Liver (tissue), 8 donors: ENCODE measurements at regions not wholly inside any gene's neighbourhood (a gene's known extent, or its start where the extent isn't known, plus 50 kb on each side); places are given as distances from the start of the nearest gene placed in this dataset.

ENCODE experiments used
- DNase-seq: peaks from one replicate; pipeline ENCODE4 v3.0.0-alpha.2; 2017; ENCODE audit warnings: low spot score
- H3K27ac ChIP-seq, 2 donors: one replicate each; pipeline ENCODE4 v1.7.0; 2013; ENCODE audit warnings: inconsistent platforms in 2 of 2, low read length in 2 of 2, control low read depth in 1 of 2, low read depth in 1 of 2, mild to moderate bottlenecking in 1 of 2
- H3K27me3 ChIP-seq, 4 donors: one replicate each; pipeline versions ENCODE4 v1.6.1 to v1.7.0; 2013; ENCODE audit warnings: low read length in 3 of 4, inconsistent platforms in 1 of 4, mild to moderate bottlenecking in 1 of 4, moderate library complexity in 1 of 4; ENCODE audit not compliant: control insufficient read depth in 4 of 4, insufficient read depth in 4 of 4
- H3K36me3 ChIP-seq, 4 donors: one replicate each; pipeline versions ENCODE4 v1.6.1 to v1.7.0; 2013; ENCODE audit warnings: low read length in 3 of 4, mild to moderate bottlenecking in 3 of 4, low read depth in 1 of 4, moderate library complexity in 1 of 4; ENCODE audit not compliant: control insufficient read depth in 4 of 4, insufficient read depth in 3 of 4
- H3K4me1 ChIP-seq, 4 donors: one replicate each; pipeline versions ENCODE4 v1.6.1 to v1.7.0; 2013; ENCODE audit warnings: low read length in 3 of 4, mild to moderate bottlenecking in 3 of 4, moderate library complexity in 1 of 4; ENCODE audit not compliant: control insufficient read depth in 4 of 4, insufficient read depth in 4 of 4
- H3K4me3 ChIP-seq, 3 donors: one replicate each; pipeline versions ENCODE4 v1.6.1 to v1.7.0; 2013; ENCODE audit warnings: low read length in 3 of 3, control low read depth in 1 of 3, low read depth in 1 of 3, mild to moderate bottlenecking in 1 of 3
- H3K9ac ChIP-seq, 2 donors: one replicate each; pipeline ENCODE4 v1.7.0; 2013; ENCODE audit warnings: low read length in 2 of 2, mild to moderate bottlenecking in 2 of 2, moderate library complexity in 2 of 2, control low read depth in 1 of 2, low read depth in 1 of 2
- H3K9me3 ChIP-seq, 4 donors: one replicate each; pipeline versions ENCODE4 v1.6.1 to v1.7.0; 2013; ENCODE audit warnings: low read length in 3 of 4; ENCODE audit not compliant: control insufficient read depth in 4 of 4
- EGR1 ChIP-seq, 2 donors: IDR thresholded peaks; 2 replicates each; pipeline ENCODE4 v1.6.1; 2016 to 2018; ENCODE audit warnings: antibody characterized with exemption in 2 of 2, low read depth in 2 of 2
- FOXA1 ChIP-seq: IDR thresholded peaks from 2 replicates; pipeline ENCODE4 v1.6.1; 2016; ENCODE audit warnings: antibody characterized with exemption
- FOXA2 ChIP-seq: IDR thresholded peaks from 2 replicates; pipeline ENCODE4 v1.6.1; 2016; ENCODE audit warnings: antibody characterized with exemption
- GABPA ChIP-seq, 2 donors: IDR thresholded peaks in 1 of 2; conservative IDR thresholded peaks in 1 of 2; 2 replicates each; pipeline ENCODE4 v1.6.1; 2016; ENCODE audit warnings: antibody characterized with exemption in 2 of 2, mild to moderate bottlenecking in 1 of 2, moderate library complexity in 1 of 2
- HNF4A ChIP-seq, 2 donors: conservative IDR thresholded peaks; 2 replicates each; pipeline ENCODE4 v1.6.1; 2016; ENCODE audit warnings: antibody characterized with exemption in 2 of 2, mild to moderate bottlenecking in 2 of 2
- HNF4G ChIP-seq: IDR thresholded peaks from 2 replicates; pipeline ENCODE4 v1.6.1; 2016; ENCODE audit warnings: antibody characterized with exemption
- JUND ChIP-seq, 2 donors: IDR thresholded peaks; 2 replicates each; pipeline ENCODE4 v1.6.1; 2016; ENCODE audit warnings: antibody characterized with exemption in 2 of 2
- NR2F2 ChIP-seq: IDR thresholded peaks from 2 replicates; pipeline ENCODE4 v1.6.1; 2016; ENCODE audit warnings: antibody characterized with exemption
- RAD21 ChIP-seq, 2 donors: IDR thresholded peaks; 2 replicates each; pipeline ENCODE4 v1.6.1; 2016; ENCODE audit warnings: antibody characterized with exemption in 2 of 2, mild to moderate bottlenecking in 2 of 2
- RXRA ChIP-seq, 2 donors: IDR thresholded peaks; 2 replicates each; pipeline ENCODE4 v1.6.1; 2017 to 2018; ENCODE audit warnings: antibody characterized with exemption in 2 of 2, mild to moderate bottlenecking in 1 of 2
- SP1 ChIP-seq: IDR thresholded peaks from 2 replicates; pipeline ENCODE4 v1.6.1; 2018; ENCODE audit warnings: antibody characterized with exemption, mild to moderate bottlenecking
- TAF1 ChIP-seq: conservative IDR thresholded peaks from 2 replicates; pipeline ENCODE4 v1.6.1; 2016; ENCODE audit warnings: antibody characterized with exemption, mild to moderate bottlenecking
- YY1 ChIP-seq: IDR thresholded peaks from 2 replicates; pipeline ENCODE4 v1.6.1; 2016; ENCODE audit warnings: antibody characterized with exemption, mild to moderate bottlenecking
- WGBS: extraction: QIAGEN DNeasy Blood & Tissue Kit; methylation state at CpG from one replicate; pipeline ENCODE4 v1.1.7; 2013; 5-methylcytosine and 5-hydroxymethylcytosine counted together
- TF ChIP-seq, protein P1 (sequence below): IDR thresholded peaks from 2 replicates; pipeline ENCODE4 v1.6.1; 2016; ENCODE audit warnings: antibody characterized with exemption, mild to moderate bottlenecking
- TF ChIP-seq, protein P2 (sequence below): IDR thresholded peaks from 2 replicates; pipeline ENCODE4 v1.6.1; 2016; ENCODE audit warnings: antibody characterized with exemption
- TF ChIP-seq, protein P3 (sequence below): IDR thresholded peaks from 2 replicates; pipeline ENCODE4 v1.6.1; 2016; ENCODE audit warnings: antibody characterized with exemption
- TF ChIP-seq, protein P4 (sequence below): IDR thresholded peaks from 2 replicates; pipeline ENCODE4 v1.6.1; 2016; ENCODE audit warnings: antibody characterized with exemption
- TF ChIP-seq, protein P5 (sequence below): fragments of 150-350 bp; IDR thresholded peaks from 2 replicates; pipeline ENCODE4 v1.5.1; 2017; ENCODE audit warnings: improper control_type of control experiment, low read depth, low read length; ENCODE audit not compliant: missing input control
- donor health status: healthy.
- donor health status: healthy.
- donor health status: healthy.
- donor health status: healthy.
- donor health status: healthy.

DNA sequence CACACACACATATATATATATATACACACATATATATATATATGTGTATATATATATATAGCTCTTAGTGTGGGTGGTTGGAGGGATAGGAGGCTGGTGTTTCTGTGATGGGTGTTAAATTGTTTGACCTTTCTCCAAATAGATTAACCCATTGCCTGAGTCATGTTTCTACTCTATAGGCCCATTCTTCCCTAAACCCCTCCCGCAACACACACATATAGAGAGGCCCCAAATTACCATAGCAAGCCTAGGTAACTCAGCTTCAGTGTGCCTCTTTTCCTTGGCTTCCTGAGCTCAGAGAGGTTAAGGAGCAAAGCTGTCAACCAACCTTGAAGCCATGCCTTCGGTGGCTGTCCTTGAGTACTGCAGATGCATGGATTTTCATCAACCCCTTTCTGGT lies 98.7 kb upstream of the ADO start:
- no peak for DNase-seq

DNA sequence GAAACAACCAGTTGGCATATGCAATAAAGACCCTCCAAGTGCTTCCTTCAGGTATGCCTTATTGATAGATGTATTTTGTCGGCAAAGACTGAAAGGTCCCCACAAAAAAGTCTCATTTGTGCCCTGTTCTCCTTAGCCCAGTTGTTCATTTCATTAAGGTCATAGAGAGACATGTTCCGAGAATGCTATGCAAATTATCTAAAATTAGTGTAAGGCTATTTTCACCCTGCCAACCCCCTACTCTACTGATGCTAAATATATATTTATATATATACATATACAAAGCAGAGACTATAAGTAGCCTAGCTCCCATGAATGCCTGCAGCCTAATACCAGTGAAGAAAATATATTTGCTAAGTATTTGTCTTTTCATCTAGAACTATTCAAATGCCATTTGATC lies 96.7 kb upstream of the ADO start:
- no peaks in the 10 kb centered on the region for H3K9me3 ChIP-seq
- no peak for TF ChIP-seq FOXA1
- H3K4me1 ChIP-seq, result no peaks in the 10 kb centered on the region
- 93% methylated on average over 2 of the region's 2 CpGs for WGBS
- no peak for DNase-seq
- no peaks in the 10 kb centered on the region for H3K36me3 ChIP-seq
- H3K9ac ChIP-seq, result no peak overlapping the region
- no peaks in the 10 kb centered on the region for H3K27me3 ChIP-seq
- H3K27ac ChIP-seq, result no peak overlapping the region
- no peak overlapping the region for H3K4me3 ChIP-seq

More for the DNA sequence above, 98.7 kb upstream of the ADO start:
- Histone ChIP-seq H3K4me3 (no peak overlapping the region), H3K27me3 (no peaks in the 10 kb centered on the region), H3K36me3 (no peaks in the 10 kb centered on the region), H3K27ac (no peak overlapping the region), H3K9me3 (no peaks in the 10 kb centered on the region), H3K9ac (no peak overlapping the region), H3K4me1 (no peaks in the 10 kb centered on the region)
- WGBS, result 89% methylated on average over 2 of the region's 2 CpGs
- TF ChIP-seq GABPA (IDR thresholded peaks at IDR 0.05 in 1 of 2, conservative IDR thresholded peaks at IDR 0.05 in 1 of 2), result no peak
- TF ChIP-seq, protein P1, sequence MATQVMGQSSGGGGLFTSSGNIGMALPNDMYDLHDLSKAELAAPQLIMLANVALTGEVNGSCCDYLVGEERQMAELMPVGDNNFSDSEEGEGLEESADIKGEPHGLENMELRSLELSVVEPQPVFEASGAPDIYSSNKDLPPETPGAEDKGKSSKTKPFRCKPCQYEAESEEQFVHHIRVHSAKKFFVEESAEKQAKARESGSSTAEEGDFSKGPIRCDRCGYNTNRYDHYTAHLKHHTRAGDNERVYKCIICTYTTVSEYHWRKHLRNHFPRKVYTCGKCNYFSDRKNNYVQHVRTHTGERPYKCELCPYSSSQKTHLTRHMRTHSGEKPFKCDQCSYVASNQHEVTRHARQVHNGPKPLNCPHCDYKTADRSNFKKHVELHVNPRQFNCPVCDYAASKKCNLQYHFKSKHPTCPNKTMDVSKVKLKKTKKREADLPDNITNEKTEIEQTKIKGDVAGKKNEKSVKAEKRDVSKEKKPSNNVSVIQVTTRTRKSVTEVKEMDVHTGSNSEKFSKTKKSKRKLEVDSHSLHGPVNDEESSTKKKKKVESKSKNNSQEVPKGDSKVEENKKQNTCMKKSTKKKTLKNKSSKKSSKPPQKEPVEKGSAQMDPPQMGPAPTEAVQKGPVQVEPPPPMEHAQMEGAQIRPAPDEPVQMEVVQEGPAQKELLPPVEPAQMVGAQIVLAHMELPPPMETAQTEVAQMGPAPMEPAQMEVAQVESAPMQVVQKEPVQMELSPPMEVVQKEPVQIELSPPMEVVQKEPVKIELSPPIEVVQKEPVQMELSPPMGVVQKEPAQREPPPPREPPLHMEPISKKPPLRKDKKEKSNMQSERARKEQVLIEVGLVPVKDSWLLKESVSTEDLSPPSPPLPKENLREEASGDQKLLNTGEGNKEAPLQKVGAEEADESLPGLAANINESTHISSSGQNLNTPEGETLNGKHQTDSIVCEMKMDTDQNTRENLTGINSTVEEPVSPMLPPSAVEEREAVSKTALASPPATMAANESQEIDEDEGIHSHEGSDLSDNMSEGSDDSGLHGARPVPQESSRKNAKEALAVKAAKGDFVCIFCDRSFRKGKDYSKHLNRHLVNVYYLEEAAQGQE, result no peak
- TF ChIP-seq HNF4A (conservative IDR thresholded peaks at IDR 0.05), result no peak
- no peak for TF ChIP-seq SP1
- no peak for TF ChIP-seq FOXA2

DNA sequence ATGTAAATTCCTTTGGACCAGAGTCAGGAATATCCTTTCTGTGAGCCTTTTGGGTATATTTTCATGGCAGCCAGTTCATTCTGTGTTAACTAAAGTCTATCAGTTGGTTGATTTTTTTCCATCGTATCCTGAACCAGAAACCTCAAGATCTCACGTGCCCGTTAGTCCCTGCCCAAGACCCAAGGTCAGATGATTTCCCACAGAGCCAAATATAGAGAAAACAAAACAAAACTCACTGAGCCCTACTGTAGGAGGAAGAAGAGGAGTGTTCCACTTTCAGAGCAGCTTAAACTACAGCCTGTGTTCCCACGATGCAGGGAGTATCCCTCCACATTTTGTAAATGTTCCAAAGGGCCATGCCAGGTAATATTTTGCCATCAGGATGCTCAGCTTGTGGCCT lies 96.0 kb upstream of the ADO start:
- 41% methylated on average over 4 of the region's 4 CpGs for WGBS
- no peak overlapping the region for H3K27ac ChIP-seq
- H3K4me1 ChIP-seq, result no peaks in the 10 kb centered on the region
- H3K9me3 ChIP-seq, result no peaks in the 10 kb centered on the region
- H3K9ac ChIP-seq, result no peak overlapping the region
- no peaks in the 10 kb centered on the region for H3K27me3 ChIP-seq
- DNase-seq, result no peak
- no peak overlapping the region for H3K4me3 ChIP-seq
- no peaks in the 10 kb centered on the region for H3K36me3 ChIP-seq
- no peak for TF ChIP-seq TAF1
- TF ChIP-seq, protein P2, sequence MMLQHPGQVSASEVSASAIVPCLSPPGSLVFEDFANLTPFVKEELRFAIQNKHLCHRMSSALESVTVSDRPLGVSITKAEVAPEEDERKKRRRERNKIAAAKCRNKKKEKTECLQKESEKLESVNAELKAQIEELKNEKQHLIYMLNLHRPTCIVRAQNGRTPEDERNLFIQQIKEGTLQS, result no peak
- TF ChIP-seq NR2F2, result no peak
- TF ChIP-seq RXRA (IDR thresholded peaks at IDR 0.05), result no peak
- TF ChIP-seq, protein P3, sequence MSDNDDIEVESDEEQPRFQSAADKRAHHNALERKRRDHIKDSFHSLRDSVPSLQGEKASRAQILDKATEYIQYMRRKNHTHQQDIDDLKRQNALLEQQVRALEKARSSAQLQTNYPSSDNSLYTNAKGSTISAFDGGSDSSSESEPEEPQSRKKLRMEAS, result no peak
- TF ChIP-seq, protein P4, sequence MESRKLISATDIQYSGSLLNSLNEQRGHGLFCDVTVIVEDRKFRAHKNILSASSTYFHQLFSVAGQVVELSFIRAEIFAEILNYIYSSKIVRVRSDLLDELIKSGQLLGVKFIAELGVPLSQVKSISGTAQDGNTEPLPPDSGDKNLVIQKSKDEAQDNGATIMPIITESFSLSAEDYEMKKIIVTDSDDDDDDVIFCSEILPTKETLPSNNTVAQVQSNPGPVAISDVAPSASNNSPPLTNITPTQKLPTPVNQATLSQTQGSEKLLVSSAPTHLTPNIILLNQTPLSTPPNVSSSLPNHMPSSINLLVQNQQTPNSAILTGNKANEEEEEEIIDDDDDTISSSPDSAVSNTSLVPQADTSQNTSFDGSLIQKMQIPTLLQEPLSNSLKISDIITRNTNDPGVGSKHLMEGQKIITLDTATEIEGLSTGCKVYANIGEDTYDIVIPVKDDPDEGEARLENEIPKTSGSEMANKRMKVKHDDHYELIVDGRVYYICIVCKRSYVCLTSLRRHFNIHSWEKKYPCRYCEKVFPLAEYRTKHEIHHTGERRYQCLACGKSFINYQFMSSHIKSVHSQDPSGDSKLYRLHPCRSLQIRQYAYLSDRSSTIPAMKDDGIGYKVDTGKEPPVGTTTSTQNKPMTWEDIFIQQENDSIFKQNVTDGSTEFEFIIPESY, result no peak
- TF ChIP-seq SP1, result no peak
- TF ChIP-seq HNF4G, result no peak
- no peak for TF ChIP-seq FOXA1
- TF ChIP-seq YY1, result no peak
- TF ChIP-seq, protein P5, sequence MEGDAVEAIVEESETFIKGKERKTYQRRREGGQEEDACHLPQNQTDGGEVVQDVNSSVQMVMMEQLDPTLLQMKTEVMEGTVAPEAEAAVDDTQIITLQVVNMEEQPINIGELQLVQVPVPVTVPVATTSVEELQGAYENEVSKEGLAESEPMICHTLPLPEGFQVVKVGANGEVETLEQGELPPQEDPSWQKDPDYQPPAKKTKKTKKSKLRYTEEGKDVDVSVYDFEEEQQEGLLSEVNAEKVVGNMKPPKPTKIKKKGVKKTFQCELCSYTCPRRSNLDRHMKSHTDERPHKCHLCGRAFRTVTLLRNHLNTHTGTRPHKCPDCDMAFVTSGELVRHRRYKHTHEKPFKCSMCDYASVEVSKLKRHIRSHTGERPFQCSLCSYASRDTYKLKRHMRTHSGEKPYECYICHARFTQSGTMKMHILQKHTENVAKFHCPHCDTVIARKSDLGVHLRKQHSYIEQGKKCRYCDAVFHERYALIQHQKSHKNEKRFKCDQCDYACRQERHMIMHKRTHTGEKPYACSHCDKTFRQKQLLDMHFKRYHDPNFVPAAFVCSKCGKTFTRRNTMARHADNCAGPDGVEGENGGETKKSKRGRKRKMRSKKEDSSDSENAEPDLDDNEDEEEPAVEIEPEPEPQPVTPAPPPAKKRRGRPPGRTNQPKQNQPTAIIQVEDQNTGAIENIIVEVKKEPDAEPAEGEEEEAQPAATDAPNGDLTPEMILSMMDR, result no peak
- TF ChIP-seq FOXA2, result no peak
- TF ChIP-seq, protein P1, result no peak
- TF ChIP-seq EGR1 (IDR thresholded peaks at IDR 0.05; ENCODE audit: low read depth in 2 of 2), result no peak
- no peak for TF ChIP-seq JUND (IDR thresholded peaks at IDR 0.05)
- no peak for TF ChIP-seq RAD21 (IDR thresholded peaks at IDR 0.05)
